CD14-positive monocyte (primary cell): ENCODE measurements at regions not wholly inside any gene's neighbourhood (a gene's known extent, or its start where the extent isn't known, plus 50 kb on each side); places are given as distances from the start of the nearest gene placed in this dataset.
"Not testable (repeated sequence)": the region's sequence is repeated elsewhere in the genome, so short reads cannot be mapped to it uniquely, and the experiment has no call there.

ENCODE experiments used
- DNase-seq, 3 donors: peaks; one replicate each; pipeline ENCODE4 v3.0.0-alpha.2; 2011 to 2022
- H2AFZ ChIP-seq: 2 replicates; pipeline ENCODE4 v1.6.0; 2012; ENCODE audit warnings: mild to moderate bottlenecking, low read depth, low read length, inconsistent platforms; ENCODE audit not compliant: insufficient read depth, poor library complexity, severe bottlenecking
- H3K27ac ChIP-seq, 2 donors: 1 replicate in 1 of 2; 2 replicates in 1 of 2; pipeline ENCODE4 v1.5.1; 2012 to 2013; ENCODE audit warnings: low read length in 2 of 2, control low read depth in 1 of 2, inconsistent platforms in 1 of 2, low read depth in 1 of 2, mild to moderate bottlenecking in 1 of 2
- H3K27me3 ChIP-seq, 2 donors: one replicate each; pipeline versions ENCODE4 v1.6.0 to v1.6.1; 2011 to 2013; ENCODE audit warnings: low read length in 2 of 2; ENCODE audit not compliant: control insufficient read depth in 2 of 2, insufficient read depth in 2 of 2
- H3K36me3 ChIP-seq, 2 donors: replicated peaks in 1 of 2; 1 replicate in 1 of 2; 2 replicates in 1 of 2; pipeline versions ENCODE4 v1.5.1 to v1.6.1; 2012 to 2013; ENCODE audit warnings: low read length in 2 of 2, control low read depth in 1 of 2, inconsistent platforms in 1 of 2, mild to moderate bottlenecking in 1 of 2; ENCODE audit not compliant: insufficient read depth in 2 of 2, control insufficient read depth in 1 of 2
- H3K4me1 ChIP-seq, 2 donors: 1 replicate in 1 of 2; 2 replicates in 1 of 2; pipeline versions ENCODE4 v1.5.1 to v1.6.1; 2012 to 2013; ENCODE audit warnings: low read length in 2 of 2, control low read depth in 1 of 2, inconsistent platforms in 1 of 2, mild to moderate bottlenecking in 1 of 2, moderate library complexity in 1 of 2; ENCODE audit not compliant: insufficient read depth in 2 of 2, control insufficient read depth in 1 of 2
- H3K4me2 ChIP-seq: replicated peaks from 2 replicates; pipeline ENCODE3; 2012; ENCODE audit warnings: low read length, moderate library complexity, mild to moderate bottlenecking; ENCODE audit not compliant: poor library complexity, severe bottlenecking; ENCODE audit errors: extremely low read depth
- H3K4me3 ChIP-seq, 3 experiments: fragments of 200-600 bp in 1 of 3; sonication (generic) in 1 of 3; replicated peaks in 1 of 3; 1 replicate in 2 of 3; 2 replicates in 1 of 3; pipeline ENCODE4 v1.5.1; 2011 to 2013; ENCODE audit warnings: low read length in 3 of 3, mild to moderate bottlenecking in 3 of 3, control low read depth in 2 of 3, low read depth in 2 of 3, inconsistent platforms in 1 of 3, moderate library complexity in 1 of 3
- H3K79me2 ChIP-seq: 2 replicates; pipeline ENCODE4 v1.6.0; 2012; ENCODE audit warnings: mild to moderate bottlenecking, control low read depth, inconsistent platforms, low read length, moderate library complexity; ENCODE audit not compliant: insufficient read depth
- H3K9ac ChIP-seq: 2 replicates; pipeline ENCODE4 v1.6.0; 2017; ENCODE audit warnings: low read length, mild to moderate bottlenecking; ENCODE audit not compliant: insufficient read depth, poor library complexity, severe bottlenecking
- H3K9me3 ChIP-seq, 2 donors: replicated peaks in 1 of 2; 1 replicate in 1 of 2; 2 replicates in 1 of 2; pipeline versions ENCODE4 v1.5.1 to v1.6.1; 2012 to 2013; ENCODE audit warnings: low read length in 2 of 2, control low read depth in 1 of 2; ENCODE audit not compliant: control insufficient read depth in 1 of 2, insufficient read depth in 1 of 2
- H4K20me1 ChIP-seq: 2 replicates; pipeline ENCODE4 v1.6.0; 2012; ENCODE audit warnings: mild to moderate bottlenecking, low read length, control low read depth, moderate library complexity; ENCODE audit not compliant: insufficient read depth
- H3K27ac Mint-ChIP-seq, 7 donors: one replicate each; pipeline ENCODE4 v1.8.0; 2020; ENCODE audit warnings: mild to moderate bottlenecking in 7 of 7, mixed read lengths in 7 of 7, moderate library complexity in 6 of 7, inconsistent platforms in 2 of 7
- H3K27me3 Mint-ChIP-seq, 3 donors: one replicate each; pipeline ENCODE4 v1.8.0; 2021 to 2022; ENCODE audit warnings: low read depth in 3 of 3, mild to moderate bottlenecking in 3 of 3, mixed read lengths in 3 of 3, moderate library complexity in 3 of 3, inconsistent platforms in 1 of 3
- H3K36me3 Mint-ChIP-seq, 2 donors: one replicate each; pipeline ENCODE4 v1.8.0; 2020; ENCODE audit warnings: mixed read lengths in 2 of 2, inconsistent platforms in 1 of 2, mild to moderate bottlenecking in 1 of 2
- H3K4me1 Mint-ChIP-seq: one replicate; pipeline ENCODE4 v1.8.0; 2020; ENCODE audit warnings: mild to moderate bottlenecking, mixed read lengths
- H3K4me3 Mint-ChIP-seq, 2 donors: one replicate each; pipeline ENCODE4 v1.8.0; 2020; ENCODE audit warnings: mild to moderate bottlenecking in 2 of 2, mixed read lengths in 2 of 2, moderate library complexity in 1 of 2
- H3K9me3 Mint-ChIP-seq, 7 donors: one replicate each; pipeline ENCODE4 v1.8.0; 2020 to 2022; ENCODE audit warnings: mixed read lengths in 7 of 7, mild to moderate bottlenecking in 6 of 7, moderate library complexity in 6 of 7, inconsistent platforms in 2 of 7
- WGBS: methylation state at CpG from one replicate; pipeline ENCODE4 v1.1.5; 2013; ENCODE audit warnings: missing lambda C conversion rate; ENCODE audit not compliant: insufficient coverage; 5-methylcytosine and 5-hydroxymethylcytosine counted together
- intact Hi-C, 2 donors: fragments of 100-400 bp; cut with micrococcal nuclease; formaldehyde crosslinking; loops; one replicate each; pipeline versions ENCODE4 v1.15.0 to v1.15.1; 2023

DNA sequence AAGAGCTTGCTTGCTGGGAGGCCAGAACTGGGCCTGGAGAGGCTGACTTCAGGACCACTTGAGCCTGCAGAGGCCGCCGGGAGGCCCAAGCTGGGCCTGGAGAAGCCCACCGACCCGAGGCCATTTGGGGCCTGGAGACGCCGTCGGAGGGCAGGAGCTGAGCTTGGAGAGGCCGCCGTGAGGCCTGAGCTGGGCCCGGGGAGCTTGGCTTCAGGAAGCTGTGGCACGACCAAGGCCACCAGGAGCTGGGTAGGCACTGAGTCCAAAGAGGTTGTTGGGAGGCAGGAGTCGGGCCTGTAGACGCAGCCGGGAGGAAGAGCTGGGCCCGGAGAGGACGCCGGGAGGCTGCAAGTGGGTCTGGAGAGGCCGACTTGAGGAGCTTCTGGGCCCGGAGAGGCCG is 310.7 kb downstream of the ZNF479 start:
- peaks cover 0 to 29% (median 25%) of the 10 kb centered on the region in 7 donors for H3K9me3 Mint-ChIP-seq
- H3K4me1 Mint-ChIP-seq, H3K27me3 Mint-ChIP-seq, H3K9ac ChIP-seq, H3K4me2 ChIP-seq, H3K27me3 ChIP-seq, H3K27ac Mint-ChIP-seq, DNase-seq, H2AFZ ChIP-seq, H3K36me3 Mint-ChIP-seq, H3K36me3 ChIP-seq, H3K79me2 ChIP-seq, intact Hi-C loops, H3K27ac ChIP-seq, H3K4me3 ChIP-seq, H4K20me1 ChIP-seq, H3K4me1 ChIP-seq, H3K4me3 Mint-ChIP-seq: not testable (repeated sequence)
- WGBS: no CpG with 5 or more reads among the region's 20 CpGs
- peaks cover 0 to 45% of the 10 kb centered on the region in 2 donors for H3K9me3 ChIP-seq

DNA sequence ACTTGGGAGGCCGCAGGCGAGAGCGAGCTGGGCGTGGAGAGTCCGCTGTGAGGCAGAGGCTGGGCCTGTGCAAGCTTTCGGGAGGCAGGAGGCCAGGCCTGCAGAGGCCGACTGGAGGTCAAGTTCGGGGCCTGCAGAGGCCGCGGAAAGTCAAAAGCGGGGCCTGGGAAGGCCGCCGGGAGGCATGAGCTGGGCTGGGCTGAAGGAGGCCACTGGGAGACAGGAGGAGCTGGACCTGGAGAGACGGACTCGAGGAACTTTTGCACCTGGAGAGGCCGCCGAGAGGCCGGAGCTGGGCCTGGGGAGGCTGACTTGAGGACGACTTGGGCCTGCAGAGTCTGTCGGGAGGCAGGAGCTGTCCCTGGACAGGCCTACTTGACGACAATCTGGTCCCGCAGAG is 314.0 kb downstream of the ZNF479 start:
- H3K36me3 Mint-ChIP-seq, H3K4me3 ChIP-seq, H3K79me2 ChIP-seq, H3K27ac Mint-ChIP-seq, H3K27me3 ChIP-seq, H3K4me1 Mint-ChIP-seq, H4K20me1 ChIP-seq, H3K4me1 ChIP-seq, H3K4me3 Mint-ChIP-seq, H3K27ac ChIP-seq, H3K27me3 Mint-ChIP-seq, H2AFZ ChIP-seq, H3K4me2 ChIP-seq, intact Hi-C loops, H3K36me3 ChIP-seq, H3K9ac ChIP-seq, DNase-seq: not testable (repeated sequence)
- H3K9me3 Mint-ChIP-seq: peaks cover 0 to 14% (median 10%) of the 10 kb centered on the region in 7 donors
- H3K9me3 ChIP-seq: peaks cover 0 to 35% of the 10 kb centered on the region in 2 donors
- WGBS: no CpG with 5 or more reads among the region's 22 CpGs

DNA sequence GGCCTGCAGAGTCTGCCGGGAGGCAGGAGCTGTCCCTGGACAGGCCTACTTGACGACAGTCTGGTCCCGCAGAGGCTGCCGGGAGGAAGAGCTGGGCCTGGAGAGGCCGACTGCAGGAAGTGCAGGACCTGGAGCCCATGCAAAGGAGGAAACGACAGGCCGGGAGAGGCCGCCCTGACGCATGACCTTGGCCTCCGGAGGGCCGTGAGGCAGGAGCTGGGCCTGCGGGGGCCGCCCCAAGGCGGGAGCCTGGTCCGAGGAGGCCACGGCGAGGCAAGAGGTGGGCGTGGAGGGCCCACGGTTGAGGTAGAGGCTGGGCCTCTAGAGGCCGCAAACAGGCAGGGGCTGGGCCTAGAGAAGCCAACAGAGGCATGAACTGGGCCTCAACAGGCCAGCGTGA is 317.3 kb downstream of the ZNF479 start:
- H3K79me2 ChIP-seq, H3K9ac ChIP-seq, H4K20me1 ChIP-seq, intact Hi-C loops, H3K4me1 Mint-ChIP-seq, H3K27me3 ChIP-seq, H3K4me3 ChIP-seq, H3K27me3 Mint-ChIP-seq, DNase-seq, H3K4me3 Mint-ChIP-seq, H3K4me1 ChIP-seq, H3K27ac Mint-ChIP-seq, H2AFZ ChIP-seq, H3K4me2 ChIP-seq, H3K36me3 Mint-ChIP-seq, H3K27ac ChIP-seq, H3K36me3 ChIP-seq: not testable (repeated sequence)
- peaks cover 15 to 35% (median 27%) of the 10 kb centered on the region in 7 donors for H3K9me3 Mint-ChIP-seq
- peaks cover 20 to 58% of the 10 kb centered on the region in 2 donors for H3K9me3 ChIP-seq
- WGBS: 93% methylated on average over 13 of the region's 21 CpGs

DNA sequence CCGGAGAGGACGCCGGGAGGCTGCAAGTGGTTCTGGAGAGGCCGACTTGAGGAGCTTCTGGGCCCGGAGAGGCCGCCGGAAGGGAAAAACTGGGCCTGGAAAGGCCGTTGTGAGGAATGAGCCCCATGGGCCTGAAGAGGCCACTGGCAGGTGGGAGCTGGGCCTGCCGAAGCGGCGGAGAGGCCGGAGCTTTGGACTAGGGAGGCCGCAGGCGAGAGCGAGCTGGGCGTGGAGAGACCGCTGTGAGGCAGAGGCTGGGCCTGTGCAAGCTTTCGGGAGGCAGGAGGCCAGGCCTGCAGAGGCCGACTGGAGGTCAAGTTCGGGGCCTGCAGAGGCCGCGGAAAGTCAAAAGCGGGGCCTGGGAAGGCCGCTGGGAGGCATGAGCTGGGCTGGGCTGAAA is 317.8 kb downstream of the ZNF479 start:
- no CpG with 5 or more reads among the region's 24 CpGs for WGBS
- H3K27ac Mint-ChIP-seq, H3K79me2 ChIP-seq, H3K4me1 ChIP-seq, H3K4me1 Mint-ChIP-seq, H2AFZ ChIP-seq, H4K20me1 ChIP-seq, H3K27me3 Mint-ChIP-seq, H3K36me3 Mint-ChIP-seq, H3K27ac ChIP-seq, H3K36me3 ChIP-seq, intact Hi-C loops, H3K27me3 ChIP-seq, H3K4me2 ChIP-seq, H3K4me3 ChIP-seq, H3K9ac ChIP-seq, DNase-seq, H3K4me3 Mint-ChIP-seq: not testable (repeated sequence)
- H3K9me3 Mint-ChIP-seq: peaks cover 19 to 39% (median 32%) of the 10 kb centered on the region in 7 donors
- peaks cover 20 to 63% of the 10 kb centered on the region in 2 donors for H3K9me3 ChIP-seq
